ENCODE measurements at regions not wholly inside any gene's neighbourhood (a gene's known extent, or its start where the extent isn't known, plus 50 kb on each side); places are given as distances from the start of the nearest gene placed in this dataset.

DNA sequence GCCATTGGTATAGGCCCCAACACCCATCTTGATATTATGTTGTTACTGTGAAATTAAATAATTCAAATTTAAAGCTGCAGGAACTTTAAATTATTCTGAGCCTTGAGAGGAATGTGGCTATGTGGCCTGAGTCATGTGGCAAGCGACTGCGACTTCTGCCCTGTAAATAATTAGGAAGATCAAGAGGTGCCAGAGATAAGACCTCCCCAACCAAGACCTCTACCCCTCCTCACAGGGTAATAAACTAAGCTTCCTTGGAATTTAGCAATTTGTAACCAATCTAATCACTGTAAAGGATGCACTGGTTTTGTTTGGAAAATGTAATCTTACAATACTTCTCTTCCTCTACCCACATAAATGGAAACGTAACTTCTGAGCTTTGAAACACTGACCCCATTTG, 501.9 kb downstream of the RAPGEF2 start:
- Histone ChIP-seq H3K36me3 (replicated peaks in 1 of 2; ENCODE audit: control insufficient read depth in 1 of 2, insufficient read depth in 2 of 2, low read length in 2 of 2) (no peaks in the 10 kb centered on the region), H3K9me3 (ENCODE audit: low read length) (no peaks in the 10 kb centered on the region), H3K79me2 (ENCODE audit: insufficient read depth, low read length) (no peaks in the 10 kb centered on the region), H4K20me1 (ENCODE audit: insufficient read depth, low read length) (no peaks in the 10 kb centered on the region), H3K9ac (ENCODE audit: insufficient read depth, low read depth, low read length) (no peak overlapping the region), H3K27ac (ENCODE audit: extremely low read length, insufficient read depth, low read length) (no peak overlapping the region), H3K4me1 (ENCODE audit: insufficient read depth, low read length) (no peaks in the 10 kb centered on the region), H3K4me2 (ENCODE audit: low read depth, low read length) (no peak overlapping the region), H3K4me3 (replicated peaks in 1 of 3; ENCODE audit: insufficient read depth in 1 of 3, low read depth in 2 of 3, low read length in 3 of 3) (no peak overlapping the region), H2AFZ (ENCODE audit: low read length) (no peak overlapping the region), H3K27me3 (ENCODE audit: control insufficient read depth in 1 of 2, insufficient read depth in 2 of 2, low read length in 2 of 2) (no peaks in the 10 kb centered on the region; a peak in 1 of 5 replicates)
- in situ Hi-C loops (cut with HindIII; ENCODE audit: extremely low pct_ligation_motif_present, low pct_unique_long_range_greater_than_20kb) (no loop called here), intact Hi-C loops (cut with micrococcal nuclease; ENCODE audit: unreplicated experiment) (no loop called here)
- ATAC-seq (no peak), FAIRE-seq (no peak), DNase-seq (ENCODE audit: low spot score) (no peak)
- no TSS peak for BruUV-seq (replicated peaks)
- WGBS (ENCODE audit: low lambda C conversion rate), result 32% methylated on average over 3 of the region's 3 CpGs
- POLR2A ChIA-PET, result no interaction called here
- CTCF ChIA-PET (ENCODE audit: low intra/inter-chr PET ratio, low total read pairs), result no interaction called here
- TF ChIP-seq ZNF747 (CRISPR knock-in tag; IDR thresholded peaks at IDR 0.05; ENCODE audit: borderline replicate concordance) (no peak), KDM6A (CRISPR knock-in tag; IDR thresholded peaks at IDR 0.05; ENCODE audit: low read depth) (no peak), PPARG (CRISPR knock-in tag; conservative IDR thresholded peaks at IDR 0.05) (no peak), NONO (IDR thresholded peaks at IDR 0.05) (no peak), NONO (CRISPR knock-in tag; conservative IDR thresholded peaks at IDR 0.05) (no peak), MEIS1 (CRISPR knock-in tag; IDR thresholded peaks at IDR 0.05; ENCODE audit: borderline replicate concordance) (no peak), ZNF614 (CRISPR knock-in tag; IDR thresholded peaks at IDR 0.05; ENCODE audit: borderline replicate concordance) (no peak), JARID2 (CRISPR knock-in tag; IDR thresholded peaks at IDR 0.05; ENCODE audit: insufficient replicate concordance) (no peak), KLF13 (CRISPR knock-in tag; IDR thresholded peaks at IDR 0.05) (no peak), JUN (CRISPR knock-in tag; IDR thresholded peaks at IDR 0.05) (no peak), NFIC (IDR thresholded peaks at IDR 0.05; ENCODE audit: low read length) (no peak), ZNF850 (CRISPR knock-in tag; conservative IDR thresholded peaks at IDR 0.05) (no peak)
- TF ChIP-seq, protein P1, sequence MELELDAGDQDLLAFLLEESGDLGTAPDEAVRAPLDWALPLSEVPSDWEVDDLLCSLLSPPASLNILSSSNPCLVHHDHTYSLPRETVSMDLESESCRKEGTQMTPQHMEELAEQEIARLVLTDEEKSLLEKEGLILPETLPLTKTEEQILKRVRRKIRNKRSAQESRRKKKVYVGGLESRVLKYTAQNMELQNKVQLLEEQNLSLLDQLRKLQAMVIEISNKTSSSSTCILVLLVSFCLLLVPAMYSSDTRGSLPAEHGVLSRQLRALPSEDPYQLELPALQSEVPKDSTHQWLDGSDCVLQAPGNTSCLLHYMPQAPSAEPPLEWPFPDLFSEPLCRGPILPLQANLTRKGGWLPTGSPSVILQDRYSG (CRISPR knock-in tag; IDR thresholded peaks at IDR 0.05), result no peak
- TF ChIP-seq, protein P2, sequence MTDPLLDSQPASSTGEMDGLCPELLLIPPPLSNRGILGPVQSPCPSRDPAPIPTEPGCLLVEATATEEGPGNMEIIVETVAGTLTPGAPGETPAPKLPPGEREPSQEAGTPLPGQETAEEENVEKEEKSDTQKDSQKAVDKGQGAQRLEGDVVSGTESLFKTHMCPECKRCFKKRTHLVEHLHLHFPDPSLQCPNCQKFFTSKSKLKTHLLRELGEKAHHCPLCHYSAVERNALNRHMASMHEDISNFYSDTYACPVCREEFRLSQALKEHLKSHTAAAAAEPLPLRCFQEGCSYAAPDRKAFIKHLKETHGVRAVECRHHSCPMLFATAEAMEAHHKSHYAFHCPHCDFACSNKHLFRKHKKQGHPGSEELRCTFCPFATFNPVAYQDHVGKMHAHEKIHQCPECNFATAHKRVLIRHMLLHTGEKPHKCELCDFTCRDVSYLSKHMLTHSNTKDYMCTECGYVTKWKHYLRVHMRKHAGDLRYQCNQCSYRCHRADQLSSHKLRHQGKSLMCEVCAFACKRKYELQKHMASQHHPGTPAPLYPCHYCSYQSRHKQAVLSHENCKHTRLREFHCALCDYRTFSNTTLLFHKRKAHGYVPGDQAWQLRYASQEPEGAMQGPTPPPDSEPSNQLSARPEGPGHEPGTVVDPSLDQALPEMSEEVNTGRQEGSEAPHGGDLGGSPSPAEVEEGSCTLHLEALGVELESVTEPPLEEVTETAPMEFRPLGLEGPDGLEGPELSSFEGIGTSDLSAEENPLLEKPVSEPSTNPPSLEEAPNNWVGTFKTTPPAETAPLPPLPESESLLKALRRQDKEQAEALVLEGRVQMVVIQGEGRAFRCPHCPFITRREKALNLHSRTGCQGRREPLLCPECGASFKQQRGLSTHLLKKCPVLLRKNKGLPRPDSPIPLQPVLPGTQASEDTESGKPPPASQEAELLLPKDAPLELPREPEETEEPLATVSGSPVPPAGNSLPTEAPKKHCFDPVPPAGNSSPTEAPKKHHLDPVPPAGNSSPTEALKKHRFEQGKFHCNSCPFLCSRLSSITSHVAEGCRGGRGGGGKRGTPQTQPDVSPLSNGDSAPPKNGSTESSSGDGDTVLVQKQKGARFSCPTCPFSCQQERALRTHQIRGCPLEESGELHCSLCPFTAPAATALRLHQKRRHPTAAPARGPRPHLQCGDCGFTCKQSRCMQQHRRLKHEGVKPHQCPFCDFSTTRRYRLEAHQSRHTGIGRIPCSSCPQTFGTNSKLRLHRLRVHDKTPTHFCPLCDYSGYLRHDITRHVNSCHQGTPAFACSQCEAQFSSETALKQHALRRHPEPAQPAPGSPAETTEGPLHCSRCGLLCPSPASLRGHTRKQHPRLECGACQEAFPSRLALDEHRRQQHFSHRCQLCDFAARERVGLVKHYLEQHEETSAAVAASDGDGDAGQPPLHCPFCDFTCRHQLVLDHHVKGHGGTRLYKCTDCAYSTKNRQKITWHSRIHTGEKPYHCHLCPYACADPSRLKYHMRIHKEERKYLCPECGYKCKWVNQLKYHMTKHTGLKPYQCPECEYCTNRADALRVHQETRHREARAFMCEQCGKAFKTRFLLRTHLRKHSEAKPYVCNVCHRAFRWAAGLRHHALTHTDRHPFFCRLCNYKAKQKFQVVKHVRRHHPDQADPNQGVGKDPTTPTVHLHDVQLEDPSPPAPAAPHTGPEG (CRISPR knock-in tag; IDR thresholded peaks at IDR 0.05), result no peak
- TF ChIP-seq, protein P3, sequence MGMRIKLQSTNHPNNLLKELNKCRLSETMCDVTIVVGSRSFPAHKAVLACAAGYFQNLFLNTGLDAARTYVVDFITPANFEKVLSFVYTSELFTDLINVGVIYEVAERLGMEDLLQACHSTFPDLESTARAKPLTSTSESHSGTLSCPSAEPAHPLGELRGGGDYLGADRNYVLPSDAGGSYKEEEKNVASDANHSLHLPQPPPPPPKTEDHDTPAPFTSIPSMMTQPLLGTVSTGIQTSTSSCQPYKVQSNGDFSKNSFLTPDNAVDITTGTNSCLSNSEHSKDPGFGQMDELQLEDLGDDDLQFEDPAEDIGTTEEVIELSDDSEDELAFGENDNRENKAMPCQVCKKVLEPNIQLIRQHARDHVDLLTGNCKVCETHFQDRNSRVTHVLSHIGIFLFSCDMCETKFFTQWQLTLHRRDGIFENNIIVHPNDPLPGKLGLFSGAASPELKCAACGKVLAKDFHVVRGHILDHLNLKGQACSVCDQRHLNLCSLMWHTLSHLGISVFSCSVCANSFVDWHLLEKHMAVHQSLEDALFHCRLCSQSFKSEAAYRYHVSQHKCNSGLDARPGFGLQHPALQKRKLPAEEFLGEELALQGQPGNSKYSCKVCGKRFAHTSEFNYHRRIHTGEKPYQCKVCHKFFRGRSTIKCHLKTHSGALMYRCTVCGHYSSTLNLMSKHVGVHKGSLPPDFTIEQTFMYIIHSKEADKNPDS (CRISPR knock-in tag; IDR thresholded peaks at IDR 0.05), result no peak
- TF ChIP-seq, protein P4, sequence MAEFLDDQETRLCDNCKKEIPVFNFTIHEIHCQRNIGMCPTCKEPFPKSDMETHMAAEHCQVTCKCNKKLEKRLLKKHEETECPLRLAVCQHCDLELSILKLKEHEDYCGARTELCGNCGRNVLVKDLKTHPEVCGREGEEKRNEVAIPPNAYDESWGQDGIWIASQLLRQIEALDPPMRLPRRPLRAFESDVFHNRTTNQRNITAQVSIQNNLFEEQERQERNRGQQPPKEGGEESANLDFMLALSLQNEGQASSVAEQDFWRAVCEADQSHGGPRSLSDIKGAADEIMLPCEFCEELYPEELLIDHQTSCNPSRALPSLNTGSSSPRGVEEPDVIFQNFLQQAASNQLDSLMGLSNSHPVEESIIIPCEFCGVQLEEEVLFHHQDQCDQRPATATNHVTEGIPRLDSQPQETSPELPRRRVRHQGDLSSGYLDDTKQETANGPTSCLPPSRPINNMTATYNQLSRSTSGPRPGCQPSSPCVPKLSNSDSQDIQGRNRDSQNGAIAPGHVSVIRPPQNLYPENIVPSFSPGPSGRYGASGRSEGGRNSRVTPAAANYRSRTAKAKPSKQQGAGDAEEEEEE (CRISPR knock-in tag; IDR thresholded peaks at IDR 0.05; ENCODE audit: borderline replicate concordance), result no peak
